ENCODE measurements at regions not wholly inside any gene's neighbourhood (a gene's known extent, or its start where the extent isn't known, plus 50 kb on each side); places are given as distances from the start of the nearest gene placed in this dataset.

DNA sequence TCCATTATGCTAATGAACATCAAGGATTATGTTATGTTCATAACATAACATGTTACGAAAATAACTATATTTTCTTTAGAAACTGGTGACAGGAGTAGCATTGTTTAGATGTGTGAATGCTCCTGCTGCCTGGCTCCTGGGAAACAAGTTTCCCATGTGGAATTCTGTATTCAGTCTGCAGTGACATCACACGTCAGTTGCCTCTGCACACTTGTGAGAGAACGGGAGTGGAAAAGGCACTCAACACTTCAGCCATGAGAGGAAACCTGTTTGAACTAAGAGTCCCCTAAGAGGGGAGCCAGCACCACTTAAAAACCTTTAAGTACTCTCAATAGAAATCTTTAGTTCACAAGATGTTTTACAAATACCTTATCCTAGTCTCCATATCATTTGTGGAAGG, 140.3 kb upstream of the FAM20C start:
- no peak overlapping the region for H3K27ac ChIP-seq
- H3K4me1 ChIP-seq: no peaks in the 10 kb centered on the region
- TF ChIP-seq POLR2A (IDR thresholded peaks at IDR 0.05): no peak
- TF ChIP-seq EP300 (IDR thresholded peaks at IDR 0.05): no peak
- no peak for TF ChIP-seq POLR2AphosphoS5 (IDR thresholded peaks at IDR 0.05)
- no peak for TF ChIP-seq CTCF (IDR thresholded peaks at IDR 0.05)
- no peaks in the 10 kb centered on the region for H3K36me3 ChIP-seq
- H3K9me3 ChIP-seq: peaks cover 0 to 4% (median 0%) of the 10 kb centered on the region in 4 donors
- H3K4me3 ChIP-seq: no peak overlapping the region
- 62 to 78% (median 65%) methylated on average over 3 of the region's 3 CpGs for WGBS, 5 donors
- no peaks in the 10 kb centered on the region for H3K27me3 ChIP-seq
- intact Hi-C loops (cut with DNase I; ENCODE audit: low total_unique reads): no loop called here
- DNase-seq: no peak

DNA sequence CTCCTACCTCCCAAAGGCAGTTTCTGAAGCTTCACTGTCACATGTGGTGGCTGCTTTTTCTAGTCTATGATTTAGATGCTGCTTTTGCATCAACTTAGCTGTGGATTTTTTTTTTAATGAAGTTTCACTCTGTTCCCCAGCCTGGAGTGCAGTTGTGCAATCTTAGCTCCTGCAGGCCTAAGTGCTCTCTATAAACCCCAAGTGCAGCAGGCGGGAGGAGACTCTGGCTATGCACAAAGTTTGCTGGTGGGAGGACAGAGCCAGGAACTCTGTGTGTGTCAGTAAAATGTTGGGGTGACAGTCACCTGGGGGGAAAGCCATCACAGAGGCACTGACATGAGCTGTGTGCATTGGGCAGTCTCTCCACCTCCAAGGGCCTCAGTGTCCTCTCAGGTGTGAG, 138.8 kb upstream of the FAM20C start:
- TF ChIP-seq POLR2A (IDR thresholded peaks at IDR 0.05) (no peak), EP300 (IDR thresholded peaks at IDR 0.05) (no peak), POLR2AphosphoS5 (IDR thresholded peaks at IDR 0.05) (no peak)
- no peak for DNase-seq
- Histone ChIP-seq H3K27ac (no peak overlapping the region), H3K4me1 (no peaks in the 10 kb centered on the region), H3K36me3 (no peaks in the 10 kb centered on the region), H3K4me3 (no peak overlapping the region), H3K9me3 (peaks cover 0 to 4% (median 0%) of the 10 kb centered on the region in 4 donors), H3K27me3 (no peaks in the 10 kb centered on the region)
- intact Hi-C loops (cut with DNase I; ENCODE audit: low total_unique reads): no loop called here
- 90 to 100% (median 95%) methylated on average over 1 of the region's 1 CpG for WGBS, 5 donors

DNA sequence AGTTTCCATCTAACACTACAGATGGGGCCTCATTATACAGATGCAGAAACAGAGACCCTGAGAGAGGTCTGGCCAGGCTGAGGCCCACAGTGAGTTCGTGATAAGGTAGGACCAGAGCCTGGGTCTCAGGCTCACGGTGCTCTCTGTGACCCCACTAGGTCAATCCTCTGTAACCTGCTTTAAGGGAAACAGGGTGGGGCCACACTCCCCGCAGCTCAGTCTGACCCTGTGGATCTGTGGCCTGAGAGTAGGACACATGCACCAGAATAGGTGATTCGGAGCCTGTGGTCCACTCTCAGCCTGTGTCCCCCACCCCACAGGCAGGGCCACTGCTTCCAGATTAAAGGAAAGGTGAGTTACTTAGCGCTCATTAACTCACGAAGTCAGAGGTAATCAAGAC, 137.8 kb upstream of the FAM20C start:
- Histone ChIP-seq H3K9me3 (peaks cover 0 to 4% (median 0%) of the 10 kb centered on the region in 4 donors), H3K36me3 (no peaks in the 10 kb centered on the region), H3K4me3 (no peak overlapping the region), H3K27me3 (no peaks in the 10 kb centered on the region), H3K4me1 (no peaks in the 10 kb centered on the region), H3K27ac (no peak overlapping the region)
- intact Hi-C loops (cut with DNase I; ENCODE audit: low total_unique reads): no loop called here
- TF ChIP-seq EP300 (IDR thresholded peaks at IDR 0.05) (no peak), POLR2AphosphoS5 (IDR thresholded peaks at IDR 0.05) (no peak), CTCF (IDR thresholded peaks at IDR 0.05) (no peak), POLR2A (IDR thresholded peaks at IDR 0.05) (no peak)
- peak in 1 of 2 donors; percentile 16 for DNase-seq
- WGBS, 5 donors: 80 to 85% (median 82%) methylated on average over 6 of the region's 6 CpGs

- TF ChIP-seq EP300 (IDR thresholded peaks at IDR 0.05) (no peak), POLR2A (IDR thresholded peaks at IDR 0.05) (no peak), POLR2AphosphoS5 (IDR thresholded peaks at IDR 0.05) (no peak), CTCF (IDR thresholded peaks at IDR 0.05) (no peak)
- Histone ChIP-seq H3K27ac (no peak overlapping the region), H3K9me3 (peaks cover 0 to 4% (median 0%) of the 10 kb centered on the region in 4 donors), H3K27me3 (no peaks in the 10 kb centered on the region), H3K4me1 (no peaks in the 10 kb centered on the region), H3K36me3 (no peaks in the 10 kb centered on the region), H3K4me3 (no peak overlapping the region)
- no peak for DNase-seq
- 80 to 87% (median 82%) methylated on average over 9 of the region's 9 CpGs for WGBS, 5 donors
- intact Hi-C loops (cut with DNase I; ENCODE audit: low total_unique reads): no loop called here
Observed at GRCh38 chr7:55690-56248, 136.6 kb upstream of the FAM20C start.

DNA sequence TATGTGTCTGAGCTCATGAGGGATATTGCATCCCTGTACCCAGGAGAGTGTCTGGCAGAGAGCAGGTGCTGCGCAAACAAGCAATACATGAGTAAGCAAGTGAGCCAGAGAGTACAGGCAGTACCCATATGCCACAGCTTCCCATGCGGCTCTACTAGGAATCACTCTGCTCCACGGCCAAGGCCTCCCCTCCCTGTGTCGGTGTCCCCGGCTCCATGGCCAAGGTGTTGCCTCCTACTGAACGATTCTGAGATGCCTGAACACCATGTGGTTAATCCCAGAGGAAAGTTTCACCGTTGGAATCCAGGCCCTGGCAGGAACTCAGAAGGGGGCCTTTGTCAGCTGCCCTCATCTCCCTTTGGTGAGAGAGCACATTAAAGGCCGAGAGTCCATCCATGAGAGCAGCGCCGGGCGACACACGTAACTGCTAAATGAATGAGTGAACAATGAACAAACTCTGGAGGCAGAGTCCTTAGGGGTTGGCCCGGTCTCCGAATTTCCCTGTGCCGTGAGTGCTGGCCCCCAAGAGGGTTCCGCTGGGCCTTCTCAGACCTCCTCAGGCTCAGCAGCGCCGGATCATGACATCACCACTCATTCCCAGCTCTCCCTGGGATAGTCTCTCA, 136.0 kb upstream of the FAM20C start:
- TF ChIP-seq CTCF (IDR thresholded peaks at IDR 0.05) (no peak), POLR2A (IDR thresholded peaks at IDR 0.05) (no peak), EP300 (IDR thresholded peaks at IDR 0.05) (no peak), POLR2AphosphoS5 (IDR thresholded peaks at IDR 0.05) (no peak)
- WGBS, 5 donors: 79 to 87% (median 83%) methylated on average over 18 of the region's 18 CpGs
- Histone ChIP-seq H3K9me3 (peaks cover 0 to 4% (median 0%) of the 10 kb centered on the region in 4 donors), H3K27ac (no peak overlapping the region), H3K4me1 (no peaks in the 10 kb centered on the region), H3K36me3 (no peaks in the 10 kb centered on the region), H3K4me3 (no peak overlapping the region), H3K27me3 (no peaks in the 10 kb centered on the region)
- no peak for DNase-seq
- intact Hi-C loops (cut with DNase I; ENCODE audit: low total_unique reads): no loop called here
